SK-N-SH treated with all-trans-retinoic acid at 6 μM for 48 hours (cell line): ENCODE measurements at regions not wholly inside any gene's neighbourhood (a gene's known extent, or its start where the extent isn't known, plus 50 kb on each side); places are given as distances from the start of the nearest gene placed in this dataset.

Experiments used
- ATAC-seq: fragments of 200-7000 bp; cut with Tn5 transposase; 3 replicates; pipeline ENCODE4 v1.9.1; 2020; ENCODE audit warnings: mild to moderate bottlenecking, moderate library complexity
- CREB5 ChIP-seq: fragments of 250-450 bp; sonication (Bioruptor Pico); IDR thresholded peaks from 2 replicates; pipeline ENCODE4 v1.5.1; 2020; ENCODE audit warnings: low read depth, mild to moderate bottlenecking, moderate library complexity
- CSDC2 ChIP-seq: fragments of 250-450 bp; sonication (Bioruptor Pico); IDR thresholded peaks from 2 replicates; pipeline ENCODE4 v1.5.0; 2020; ENCODE audit warnings: mild to moderate bottlenecking, moderate library complexity
- CSRNP3 ChIP-seq: fragments of 250-450 bp; sonication (Bioruptor Pico); IDR thresholded peaks from 2 replicates; pipeline ENCODE4 v1.5.1; 2021; ENCODE audit warnings: mild to moderate bottlenecking, moderate library complexity
- ESRRG ChIP-seq: fragments of 250-450 bp; sonication (Bioruptor Pico); IDR thresholded peaks from 2 replicates; pipeline ENCODE4 v1.6.1; 2021; ENCODE audit warnings: mild to moderate bottlenecking
- GLIS3 ChIP-seq: fragments of 250-450 bp; sonication (Bioruptor Pico); IDR thresholded peaks from 2 replicates; pipeline ENCODE4 v1.5.0; 2020; ENCODE audit warnings: mild to moderate bottlenecking, moderate library complexity
- ISL1 ChIP-seq: fragments of 250-450 bp; sonication (Bioruptor Pico); IDR thresholded peaks from 2 replicates; pipeline ENCODE4 v2.1.2; 2022; ENCODE audit warnings: mild to moderate bottlenecking, moderate library complexity
- PATZ1 ChIP-seq: fragments of 250-450 bp; sonication (Bioruptor Pico); IDR thresholded peaks from 2 replicates; pipeline ENCODE4 v1.8.0; 2020; ENCODE audit warnings: mild to moderate bottlenecking, moderate library complexity, borderline replicate concordance
- PPARA ChIP-seq: fragments of 250-450 bp; sonication (Bioruptor Pico); IDR thresholded peaks from 2 replicates; pipeline ENCODE4 v1.5.0; 2020; ENCODE audit warnings: mild to moderate bottlenecking, borderline replicate concordance
- TCF4 ChIP-seq: fragments of 250-450 bp; sonication (Bioruptor Pico); IDR thresholded peaks from 2 replicates; pipeline ENCODE4 v1.8.0; 2021; ENCODE audit warnings: mild to moderate bottlenecking, moderate library complexity, borderline replicate concordance
- TOX ChIP-seq: fragments of 250-450 bp; sonication (Bioruptor Pico); IDR thresholded peaks from 2 replicates; pipeline ENCODE4 v1.8.0; 2021; ENCODE audit warnings: mild to moderate bottlenecking, moderate library complexity, borderline replicate concordance
- TSHZ2 ChIP-seq: fragments of 250-450 bp; sonication (Bioruptor Pico); IDR thresholded peaks from 2 replicates; pipeline ENCODE4 v1.5.0; 2020; ENCODE audit warnings: mild to moderate bottlenecking, moderate library complexity
- ZC3H10 ChIP-seq: fragments of 250-450 bp; sonication (Bioruptor Pico); IDR thresholded peaks from 2 replicates; pipeline ENCODE4 v1.5.1; 2021; ENCODE audit warnings: mild to moderate bottlenecking, moderate library complexity
- ZFP3 ChIP-seq: fragments of 250-450 bp; sonication (Bioruptor Pico); IDR thresholded peaks from 2 replicates; pipeline ENCODE4 v1.5.0; 2020; ENCODE audit warnings: mild to moderate bottlenecking, moderate library complexity
- ZNF70 ChIP-seq: fragments of 450-650 bp; formaldehyde crosslinking; IDR thresholded peaks from 2 replicates; pipeline ENCODE4 v1.5.0; 2020; ENCODE audit warnings: mild to moderate bottlenecking, moderate library complexity

GRCh38 chr2:223465793-223466192 lies 136.4 kb downstream of the SCG2 start:
- TF ChIP-seq PATZ1 (CRISPR knock-in tag), result no peak
- 0 out of 2 replicates have a peak, but pooled peaks have one; percentile 10 for TF ChIP-seq ISL1 (CRISPR knock-in tag)
- no peak for ATAC-seq

- no peak for TF ChIP-seq ESRRG (CRISPR knock-in tag)
- TF ChIP-seq ZNF70 (CRISPR knock-in tag), result no peak
- TF ChIP-seq ZFP3 (CRISPR knock-in tag), result no peak
- TF ChIP-seq CREB5 (CRISPR knock-in tag), result no peak
- no peak for TF ChIP-seq GLIS3 (CRISPR knock-in tag)
- TF ChIP-seq CSRNP3 (CRISPR knock-in tag), result no peak
- no peak for TF ChIP-seq TCF4 (CRISPR knock-in tag)
- no peak for TF ChIP-seq CSDC2 (CRISPR knock-in tag)
- TF ChIP-seq TOX (CRISPR knock-in tag), result no peak
- TF ChIP-seq ISL1 (CRISPR knock-in tag), result no peak
- TF ChIP-seq ZC3H10 (CRISPR knock-in tag), result no peak
- no peak for TF ChIP-seq TSHZ2 (CRISPR knock-in tag)
- TF ChIP-seq PPARA (CRISPR knock-in tag), result no peak
- no peak for ATAC-seq
Measured at GRCh38 chr2:223467196-223467595, 135.0 kb downstream of the SCG2 start.

- peak; percentile 41; the same call in 1 of the 3 replicates for ATAC-seq
- TF ChIP-seq TCF4 (CRISPR knock-in tag), result no peak
- peak; percentile 27; the same call in 1 of the 2 replicates for TF ChIP-seq CREB5 (CRISPR knock-in tag)
- TF ChIP-seq TSHZ2 (CRISPR knock-in tag), result no peak
Measured at GRCh38 chr2:223469270-223470046, 132.7 kb downstream of the SCG2 start.
